C4-2B (cell line): ENCODE measurements at regions not wholly inside any gene's neighbourhood (a gene's known extent, or its start where the extent isn't known, plus 50 kb on each side); places are given as distances from the start of the nearest gene placed in this dataset.

Experiments
- H3K27ac ChIP-seq: fragments of 450-650 bp; 2 replicates; pipeline ENCODE4 v1.5.1; 2017
- ZFX ChIP-seq: fragments of 450-650 bp; IDR thresholded peaks from 2 replicates; pipeline ENCODE4 v1.6.1; 2017
- TF ChIP-seq, protein P1 (sequence below): fragments of 450-650 bp; conservative IDR thresholded peaks from 2 replicates; pipeline ENCODE4 v1.5.1; 2017; ENCODE audit warnings: mild to moderate bottlenecking

DNA sequence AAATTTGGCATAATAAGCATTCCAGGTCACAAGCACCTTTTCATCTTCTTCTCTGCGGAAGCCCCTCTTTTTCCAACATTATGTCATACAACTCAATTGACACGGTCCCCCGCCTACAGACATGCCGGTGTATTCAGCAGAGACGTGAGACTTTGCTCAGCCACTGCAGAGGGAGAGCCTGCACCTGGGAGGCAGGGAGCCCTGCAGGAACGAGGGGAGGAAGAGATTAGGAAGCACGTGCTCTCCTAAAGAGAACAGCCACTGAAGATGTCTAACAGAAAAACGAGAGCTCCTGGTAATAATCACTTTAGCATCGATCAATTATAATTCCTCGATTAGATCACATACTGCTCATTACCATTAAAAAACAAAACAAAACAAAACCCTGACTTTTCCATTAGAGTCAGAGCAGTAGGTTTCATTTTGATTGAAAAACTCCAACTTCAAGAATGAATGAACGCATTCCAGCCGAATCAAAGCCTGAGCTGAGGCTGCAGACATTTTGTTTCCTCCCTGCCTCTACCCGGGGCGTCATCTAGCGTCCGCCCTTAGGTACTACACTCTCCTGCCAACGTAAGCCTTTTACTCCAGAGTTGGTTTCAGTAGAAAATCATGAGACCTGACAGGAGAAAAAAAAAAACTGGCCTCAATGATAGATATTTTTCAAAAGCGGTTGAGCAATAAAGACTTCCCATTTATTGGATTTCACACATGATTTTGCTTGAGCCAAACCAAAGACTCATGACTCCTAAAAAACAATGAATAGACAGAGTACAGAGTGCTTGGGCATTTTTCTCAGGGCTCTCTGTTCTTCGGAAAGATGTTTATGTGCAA lies 194.5 kb downstream of the KATNAL1 start:
- peak overlapping the region; percentile 19 for H3K27ac ChIP-seq

GRCh38 chr13:30111810-30112209 lies 195.5 kb downstream of the KATNAL1 start:
- H3K27ac ChIP-seq = no peak overlapping the region

More for the DNA sequence above, 194.5 kb downstream of the KATNAL1 start:
- TF ChIP-seq, protein P1, sequence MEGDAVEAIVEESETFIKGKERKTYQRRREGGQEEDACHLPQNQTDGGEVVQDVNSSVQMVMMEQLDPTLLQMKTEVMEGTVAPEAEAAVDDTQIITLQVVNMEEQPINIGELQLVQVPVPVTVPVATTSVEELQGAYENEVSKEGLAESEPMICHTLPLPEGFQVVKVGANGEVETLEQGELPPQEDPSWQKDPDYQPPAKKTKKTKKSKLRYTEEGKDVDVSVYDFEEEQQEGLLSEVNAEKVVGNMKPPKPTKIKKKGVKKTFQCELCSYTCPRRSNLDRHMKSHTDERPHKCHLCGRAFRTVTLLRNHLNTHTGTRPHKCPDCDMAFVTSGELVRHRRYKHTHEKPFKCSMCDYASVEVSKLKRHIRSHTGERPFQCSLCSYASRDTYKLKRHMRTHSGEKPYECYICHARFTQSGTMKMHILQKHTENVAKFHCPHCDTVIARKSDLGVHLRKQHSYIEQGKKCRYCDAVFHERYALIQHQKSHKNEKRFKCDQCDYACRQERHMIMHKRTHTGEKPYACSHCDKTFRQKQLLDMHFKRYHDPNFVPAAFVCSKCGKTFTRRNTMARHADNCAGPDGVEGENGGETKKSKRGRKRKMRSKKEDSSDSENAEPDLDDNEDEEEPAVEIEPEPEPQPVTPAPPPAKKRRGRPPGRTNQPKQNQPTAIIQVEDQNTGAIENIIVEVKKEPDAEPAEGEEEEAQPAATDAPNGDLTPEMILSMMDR = peak; percentile 100
- TF ChIP-seq ZFX = no peak

DNA sequence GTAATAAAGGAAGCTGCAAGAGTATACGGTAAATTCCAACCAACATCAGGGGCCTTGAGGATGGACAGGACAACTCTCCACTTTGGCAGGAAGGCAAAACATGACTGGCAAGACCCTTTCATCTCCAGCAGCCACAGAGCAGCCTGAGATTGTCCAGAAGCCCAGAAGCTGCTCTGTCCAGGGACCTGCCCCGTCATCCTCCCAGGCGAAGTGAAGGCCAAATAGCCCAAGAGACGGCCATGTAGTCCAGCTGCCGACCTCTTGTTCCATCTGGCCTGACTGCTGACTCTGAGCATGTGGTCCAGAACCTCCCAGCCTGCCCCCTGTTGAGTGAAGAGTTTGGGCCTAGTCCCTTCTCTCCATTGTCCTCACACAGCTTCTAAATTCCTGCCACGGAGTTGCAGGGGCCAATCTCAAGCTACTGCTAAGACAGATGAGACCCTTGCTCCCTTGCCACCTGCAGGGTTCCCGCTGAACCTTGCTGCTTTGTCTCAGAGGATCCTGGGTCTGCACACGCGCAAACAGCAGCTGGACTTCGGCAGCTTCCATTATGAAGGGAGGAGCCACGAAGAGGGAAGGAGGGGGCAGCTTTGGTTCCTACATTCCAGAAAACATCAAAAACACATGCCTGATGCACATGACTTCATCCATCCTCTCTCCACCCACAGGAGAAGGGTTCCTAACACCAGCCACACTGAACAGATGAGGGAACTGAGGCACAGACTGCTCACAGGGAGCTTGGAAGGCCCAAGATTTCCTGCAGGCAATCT lies 196.9 kb downstream of the KATNAL1 start:
- H3K27ac ChIP-seq = no peak overlapping the region
- TF ChIP-seq ZFX = peak; percentile 10; the same call in 1 of the 2 replicates
- TF ChIP-seq, protein P1 = no peak

More at GRCh38 chr13:30111810-30112209, 195.5 kb downstream of the KATNAL1 start:
- TF ChIP-seq ZFX = no peak
- TF ChIP-seq, protein P1 = no peak

- H3K27ac ChIP-seq = no peak overlapping the region
Measured at GRCh38 chr13:30109471-30110135, 197.7 kb downstream of the KATNAL1 start.

GRCh38 chr13:30108913-30109237 lies 198.5 kb downstream of the KATNAL1 start:
- H3K27ac ChIP-seq = no peak overlapping the region
- TF ChIP-seq, protein P1 = no peak
- no peak for TF ChIP-seq ZFX

More at GRCh38 chr13:30109471-30110135, 197.7 kb downstream of the KATNAL1 start:
- TF ChIP-seq, protein P1 = no peak
- no peak for TF ChIP-seq ZFX

GRCh38 chr13:30108216-30108912 lies 199.0 kb downstream of the KATNAL1 start:
- TF ChIP-seq ZFX = no peak
- TF ChIP-seq, protein P1 = no peak
- H3K27ac ChIP-seq = no peak overlapping the region
